HEK293T (cell line): ENCODE measurements at regions not wholly inside any gene's neighbourhood (a gene's known extent, or its start where the extent isn't known, plus 50 kb on each side); places are given as distances from the start of the nearest gene placed in this dataset.

Experiments
- FOXA1 ChIP-seq: fragments of 450-650 bp; IDR thresholded peaks from 2 replicates; pipeline ENCODE4 v1.6.1; 2016; ENCODE audit warnings: mild to moderate bottlenecking
- LEF1 ChIP-seq: fragments of 450-650 bp; IDR thresholded peaks from 2 replicates; pipeline ENCODE4 v1.6.1; 2017; ENCODE audit warnings: mild to moderate bottlenecking, borderline replicate concordance

- no peak for TF ChIP-seq FOXA1
- no peak for TF ChIP-seq LEF1
Observed at GRCh38 chr4:54902271-54902670, 223.1 kb downstream of the KDR start.
